GM19455 (cell line): ENCODE measurements at regions not wholly inside any gene's neighbourhood (a gene's known extent, or its start where the extent isn't known, plus 50 kb on each side); places are given as distances from the start of the nearest gene placed in this dataset.

Experiments used
- ATAC-seq: cut with Tn5 transposase; IDR thresholded peaks from one replicate; pipeline ENCODE4 v1.9.1; 2021; ENCODE audit not compliant: unreplicated experiment

- no peak for ATAC-seq
Measured at GRCh38 chr3:66672830-66673229, 172.0 kb upstream of the LRIG1 start.

- no peak for ATAC-seq
Measured at GRCh38 chr3:66673293-66673692, 172.5 kb upstream of the LRIG1 start.

- ATAC-seq = no peak
Measured at GRCh38 chr3:66675366-66675765, 174.5 kb upstream of the LRIG1 start.

GRCh38 chr3:66692042-66692765, 191.4 kb upstream of the LRIG1 start:
- ATAC-seq = no peak

GRCh38 chr3:66692766-66693150, 191.9 kb upstream of the LRIG1 start:
- no peak for ATAC-seq

DNA sequence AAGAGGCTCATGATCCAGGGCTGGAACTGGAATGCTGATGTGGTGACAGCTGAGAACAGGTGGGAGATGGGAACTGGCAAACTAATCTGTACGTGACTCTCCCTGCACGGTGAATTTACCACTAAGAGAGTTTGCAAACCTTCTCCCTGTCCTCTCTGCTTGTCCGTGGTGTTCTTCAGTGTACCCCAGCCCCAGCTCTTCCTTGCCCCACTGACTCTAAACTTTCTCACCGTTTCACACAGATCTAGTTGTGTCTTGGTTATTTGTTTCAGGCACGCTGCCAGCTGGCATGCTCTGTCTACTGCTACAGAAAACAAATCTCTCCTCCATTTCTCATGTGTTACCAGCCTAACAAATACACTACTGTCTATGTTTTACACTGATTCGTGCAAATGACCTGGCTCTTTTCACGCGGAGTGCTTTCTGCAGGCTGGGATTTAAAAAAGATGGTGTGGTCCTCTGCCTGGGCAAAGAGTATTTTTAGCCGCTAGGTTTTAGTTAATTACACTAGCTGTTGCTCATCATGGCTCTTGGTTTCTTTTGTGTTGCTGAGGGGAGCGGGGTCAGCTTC, 192.7 kb upstream of the LRIG1 start:
- no peak for ATAC-seq

DNA sequence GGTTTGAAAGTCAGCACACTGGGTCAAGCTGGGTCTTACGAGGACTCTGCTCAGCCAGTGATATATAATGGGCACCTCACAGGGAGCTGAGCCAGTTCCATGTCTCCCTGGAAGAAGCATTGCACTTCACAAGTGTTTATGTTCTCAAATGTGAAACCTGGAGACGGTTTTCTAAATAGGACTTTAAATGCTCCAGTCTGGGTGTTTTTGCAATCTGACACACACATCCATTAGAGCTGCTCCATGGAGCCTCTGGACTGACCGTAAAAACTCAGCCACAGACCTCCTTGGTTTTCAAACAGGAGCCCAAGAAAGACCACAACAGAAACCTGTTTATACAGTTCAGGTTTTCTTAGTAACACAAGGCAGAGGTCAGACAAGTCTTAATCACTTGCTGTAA, 201.3 kb upstream of the LRIG1 start:
- no peak for ATAC-seq

- ATAC-seq = no peak
Measured at GRCh38 chr3:66703501-66703900, 202.7 kb upstream of the LRIG1 start.

DNA sequence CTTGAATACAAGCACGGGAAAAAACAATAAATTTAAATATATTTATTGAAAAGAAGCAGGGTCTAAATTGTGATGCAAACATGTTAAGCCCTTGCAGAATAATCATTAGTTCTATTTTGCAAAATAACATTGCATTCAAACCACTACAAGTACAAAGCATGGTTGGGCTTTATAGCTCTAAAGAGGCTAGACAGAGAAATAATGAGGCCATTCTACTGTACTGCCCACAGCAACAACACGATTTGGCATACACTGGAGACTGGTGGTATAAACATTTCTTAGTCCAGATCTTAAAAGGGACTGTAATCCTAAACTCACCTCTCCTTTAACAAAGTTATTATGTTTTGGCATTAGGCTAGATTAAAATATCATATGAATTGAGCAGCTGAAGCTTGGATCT, 204.3 kb upstream of the LRIG1 start:
- no peak for ATAC-seq

DNA sequence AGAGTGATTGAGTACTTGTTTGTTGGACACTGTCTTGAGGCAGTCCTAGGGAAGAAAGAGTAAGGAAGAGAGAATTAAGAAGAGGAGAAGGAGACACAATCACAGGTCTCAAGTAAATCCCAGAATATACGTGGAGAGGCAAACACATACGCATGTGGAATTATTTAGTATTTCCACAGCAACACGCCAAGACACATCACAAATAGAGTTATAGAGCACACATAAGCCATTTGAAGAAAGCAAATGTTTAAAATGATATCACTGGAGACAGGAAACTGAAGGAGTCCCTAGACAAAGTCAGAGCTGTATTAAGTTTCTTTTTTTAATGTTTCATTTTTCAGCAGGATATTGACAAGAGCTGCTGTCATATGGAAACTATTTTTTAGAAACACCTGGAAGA, 206.1 kb upstream of the LRIG1 start:
- no peak for ATAC-seq

DNA sequence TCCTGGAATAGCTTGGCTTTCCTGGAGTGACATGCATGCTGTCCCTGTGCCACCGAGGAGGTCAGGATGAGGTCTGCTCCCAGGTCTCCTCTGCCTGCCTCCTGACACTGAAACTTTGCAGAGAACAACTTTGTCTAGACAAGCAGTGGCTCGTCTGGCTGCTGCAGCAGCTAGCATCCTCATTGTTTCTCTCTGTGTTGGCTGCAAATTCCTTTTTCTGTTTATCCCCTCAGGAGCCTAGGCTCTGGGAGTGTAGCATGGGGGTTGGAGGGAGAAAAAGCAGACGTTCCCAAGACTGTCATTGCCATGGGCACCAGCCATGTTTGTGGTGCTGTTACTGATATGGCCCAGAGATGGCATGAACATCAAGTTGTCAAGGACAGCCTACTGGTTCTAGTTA, 208.7 kb upstream of the LRIG1 start:
- ATAC-seq = no peak

DNA sequence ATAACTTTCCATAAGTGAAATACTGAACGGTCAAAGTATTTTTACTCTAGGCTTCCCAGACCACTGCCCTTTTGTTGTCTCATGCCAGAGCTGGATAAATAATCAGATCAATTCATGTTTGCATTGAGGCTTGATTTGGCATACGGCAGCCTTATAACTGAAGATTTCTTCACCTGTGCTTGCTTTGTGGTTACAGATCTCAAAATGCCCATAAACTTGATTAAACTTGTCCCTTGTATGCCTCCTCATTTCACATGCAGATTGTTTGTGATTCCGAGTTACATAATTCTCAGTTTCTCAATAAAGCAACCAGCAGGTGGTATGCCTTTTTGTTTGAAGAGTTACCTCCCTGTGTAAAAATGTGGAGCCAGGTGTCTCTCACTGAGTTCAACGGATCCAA, 211.4 kb upstream of the LRIG1 start:
- ATAC-seq = no peak

DNA sequence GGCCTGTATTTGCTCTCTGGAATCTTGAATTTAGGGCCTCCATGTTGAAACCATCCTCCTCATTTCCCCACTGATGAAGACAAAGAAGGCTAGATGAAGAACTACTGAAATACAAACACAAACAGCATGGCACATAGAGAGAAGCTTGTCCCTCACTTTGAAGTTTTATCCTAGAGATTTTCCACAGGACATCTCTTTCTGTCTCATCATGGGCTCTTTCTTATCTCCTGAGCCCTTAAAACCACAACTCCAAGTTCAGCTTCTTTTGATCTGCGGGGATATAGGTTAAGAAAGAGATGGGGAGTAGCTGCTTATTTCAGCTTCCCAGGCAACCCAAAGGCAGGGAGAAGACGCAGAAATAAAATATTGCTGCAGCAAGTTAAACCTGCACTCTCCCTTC, 213.1 kb upstream of the LRIG1 start:
- no peak for ATAC-seq

GRCh38 chr3:66715806-66716205, 215.0 kb upstream of the LRIG1 start:
- no peak for ATAC-seq

DNA sequence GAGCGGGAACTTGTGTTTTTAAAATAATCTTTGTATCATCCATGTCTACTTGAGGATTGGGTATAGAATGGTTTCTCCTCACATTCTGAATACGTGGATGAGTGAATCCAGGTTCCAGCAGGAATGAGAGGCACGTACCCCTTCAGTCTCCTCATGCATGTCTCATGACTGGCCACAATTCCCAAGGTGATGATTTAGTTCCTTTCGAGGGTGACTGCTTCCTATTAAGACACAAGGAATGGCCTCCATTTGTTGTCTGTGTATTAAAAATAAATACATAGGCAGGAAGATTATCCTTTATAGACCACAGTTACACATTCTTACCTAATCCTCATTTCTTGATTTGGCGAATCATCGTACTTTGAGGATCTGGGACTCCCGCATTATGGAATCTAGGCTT, 217.0 kb upstream of the LRIG1 start:
- ATAC-seq = no peak

DNA sequence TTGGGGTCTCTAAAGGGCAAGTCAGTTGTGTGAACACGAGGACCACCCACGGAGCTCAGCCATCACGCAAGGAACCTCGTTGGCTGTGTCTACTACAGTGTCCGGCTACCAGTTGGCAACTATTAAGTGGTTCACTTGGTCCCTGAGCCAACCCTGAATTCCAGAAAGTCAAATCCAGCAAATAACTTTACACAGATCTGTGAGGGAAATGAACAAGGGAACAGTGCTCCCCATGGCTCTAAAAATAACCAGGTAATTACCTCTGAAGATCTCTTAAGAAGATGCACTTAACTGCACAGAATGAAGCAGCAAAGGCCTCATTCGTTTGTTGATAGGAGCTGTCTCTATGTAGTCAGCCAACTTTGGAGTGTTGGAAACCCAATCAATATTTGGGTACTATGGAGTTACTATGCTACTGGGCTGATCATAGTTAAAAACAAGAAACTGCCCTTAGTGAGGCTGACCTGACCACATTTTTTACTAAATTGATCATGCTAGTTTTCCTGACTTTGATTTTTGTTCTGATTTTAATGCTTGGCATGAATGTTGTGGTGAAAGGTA, 219.1 kb upstream of the LRIG1 start:
- no peak for ATAC-seq

DNA sequence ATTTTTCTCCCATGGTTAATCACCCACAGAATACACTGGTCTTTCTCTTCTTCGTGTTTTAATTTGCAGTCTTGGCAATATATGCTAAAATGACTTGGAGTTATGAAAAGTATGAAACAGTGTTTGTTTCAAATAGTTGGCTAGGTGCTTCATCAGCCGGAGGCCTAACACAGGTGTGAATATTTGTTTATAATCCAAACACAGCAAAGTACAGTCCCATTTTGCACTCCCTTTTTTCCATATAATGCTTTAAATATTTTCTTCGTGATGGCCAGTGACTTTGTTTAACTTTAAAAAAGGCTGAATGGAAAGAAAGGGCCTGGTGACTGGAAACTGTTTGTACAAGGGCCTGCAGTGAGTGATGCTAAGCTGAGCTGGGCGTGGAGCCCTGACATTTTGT, 219.7 kb upstream of the LRIG1 start:
- ATAC-seq = no peak

- no peak for ATAC-seq
Measured at GRCh38 chr3:66722675-66723074, 221.9 kb upstream of the LRIG1 start.

- no peak for ATAC-seq
Measured at GRCh38 chr3:66723231-66723630, 222.4 kb upstream of the LRIG1 start.

DNA sequence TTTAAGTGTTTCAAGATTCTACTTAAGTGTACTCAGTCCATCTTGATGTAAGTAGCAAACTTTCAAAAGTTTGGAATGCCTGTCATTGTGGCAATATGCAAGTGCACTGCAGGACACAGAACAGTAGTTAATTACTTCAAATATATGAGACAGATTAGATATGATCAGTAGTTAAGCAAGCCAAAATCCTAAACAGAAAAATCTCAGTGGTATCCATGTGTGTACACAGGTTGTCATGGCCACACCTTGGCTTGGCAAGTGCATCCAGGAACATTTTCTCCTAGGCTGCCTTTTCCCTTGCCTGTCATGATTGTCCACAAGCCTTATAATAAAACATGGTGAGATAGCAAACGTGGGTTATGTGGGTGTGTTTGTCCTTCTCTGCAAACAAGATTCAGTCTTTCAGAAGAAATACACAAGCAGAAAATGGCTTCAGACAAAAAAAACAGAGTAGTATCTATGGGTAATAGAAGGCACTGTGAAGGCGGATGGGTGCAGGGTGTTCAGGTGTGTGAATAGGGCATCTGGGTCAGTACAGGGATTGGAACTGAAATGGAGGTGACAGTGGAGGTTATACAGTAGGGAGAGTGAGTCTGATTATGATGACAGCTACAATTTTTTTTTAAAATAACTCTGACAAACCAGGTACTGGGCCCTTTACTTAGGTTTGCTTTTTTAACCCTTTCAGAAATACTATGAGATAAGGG, 229.0 kb upstream of the LRIG1 start:
- ATAC-seq = no peak

GRCh38 chr3:66738625-66739365, 238.0 kb upstream of the LRIG1 start:
- no peak for ATAC-seq

- ATAC-seq = no peak
Measured at GRCh38 chr3:66740260-66740659, 239.4 kb upstream of the LRIG1 start.
